Keratinocyte (primary cell): ENCODE measurements at regions not wholly inside any gene's neighbourhood (a gene's known extent, or its start where the extent isn't known, plus 50 kb on each side); places are given as distances from the start of the nearest gene placed in this dataset.
"Not testable (repeated sequence)": the region's sequence is repeated elsewhere in the genome, so short reads cannot be mapped to it uniquely, and the experiment has no call there.

Experiments
- DNase-seq: peaks from one replicate; pipeline ENCODE4 v3.0.0-alpha.2; 2011; ENCODE audit warnings: low read depth, missing footprints, low spot score
- FAIRE-seq: peaks from 2 replicates; lab custom pipeline; 2011; peaks lifted over from hg19 to GRCh38; lab: Jason Lieb, UNC
- H2AFZ ChIP-seq: 2 replicates; pipeline ENCODE4 v1.6.0; 2012; ENCODE audit warnings: low read length, control low read depth, inconsistent platforms; ENCODE audit not compliant: control insufficient read depth
- H3K27ac ChIP-seq: 2 replicates; pipeline ENCODE4 v1.5.1; 2011; ENCODE audit warnings: low read length; ENCODE audit not compliant: control insufficient read depth, insufficient read depth
- H3K27me3 ChIP-seq: 3 replicates; pipeline ENCODE4 v1.6.0; 2011; ENCODE audit warnings: low read length; ENCODE audit not compliant: control insufficient read depth, insufficient read depth; ENCODE audit errors: extremely low read depth
- H3K36me3 ChIP-seq, 2 experiments: 2 replicates in 1 of 2; 3 replicates in 1 of 2; pipeline ENCODE4 v1.5.1; 2011; ENCODE audit warnings: low read length in 2 of 2, mild to moderate bottlenecking in 1 of 2; ENCODE audit not compliant: control insufficient read depth in 2 of 2, insufficient read depth in 2 of 2; ENCODE audit errors: extremely low read depth in 1 of 2
- H3K4me1 ChIP-seq: 3 replicates; pipeline ENCODE4 v1.5.1; 2011; ENCODE audit warnings: low read length; ENCODE audit not compliant: control insufficient read depth, insufficient read depth; ENCODE audit errors: extremely low read depth
- H3K4me2 ChIP-seq: 3 replicates; pipeline ENCODE4 v1.6.0; 2011; ENCODE audit warnings: low read depth, low read length; ENCODE audit not compliant: control insufficient read depth, insufficient read depth; ENCODE audit errors: extremely low read depth
- H3K4me3 ChIP-seq, 3 experiments: fragments of 200-600 bp in 1 of 3; sonication (generic) in 1 of 3; 2 replicates in 2 of 3; 3 replicates in 1 of 3; pipeline ENCODE4 v1.5.1; 2011 to 2016; ENCODE audit warnings: low read length in 3 of 3, mild to moderate bottlenecking in 3 of 3, control low read depth in 2 of 3, inconsistent platforms in 1 of 3, low read depth in 1 of 3, mixed read lengths in 1 of 3, mixed run types in 1 of 3, moderate library complexity in 1 of 3; ENCODE audit not compliant: control insufficient read depth in 2 of 3, insufficient read depth in 2 of 3; ENCODE audit errors: extremely low read depth in 1 of 3
- H3K79me2 ChIP-seq: 2 replicates; pipeline ENCODE4 v1.6.0; 2012; ENCODE audit warnings: low read length; ENCODE audit not compliant: control insufficient read depth, insufficient read depth
- H3K9ac ChIP-seq: 3 replicates; pipeline ENCODE4 v1.6.0; 2011; ENCODE audit warnings: low read length; ENCODE audit not compliant: control insufficient read depth, insufficient read depth; ENCODE audit errors: extremely low read depth
- H3K9me1 ChIP-seq: 3 replicates; pipeline ENCODE4 v1.6.0; 2011; ENCODE audit warnings: low read length; ENCODE audit not compliant: control insufficient read depth, insufficient read depth; ENCODE audit errors: extremely low read depth
- H3K9me3 ChIP-seq: 2 replicates; pipeline ENCODE4 v1.5.1; 2012; ENCODE audit warnings: low read depth, low read length; ENCODE audit not compliant: control insufficient read depth
- H4K20me1 ChIP-seq: 3 replicates; pipeline ENCODE4 v1.6.0; 2011; ENCODE audit warnings: low read length; ENCODE audit not compliant: control insufficient read depth, insufficient read depth; ENCODE audit errors: extremely low read depth
- EZH2 ChIP-seq: IDR thresholded peaks from one replicate; pipeline ENCODE4 v1.6.1; 2012; ENCODE audit warnings: inconsistent platforms, mild to moderate bottlenecking, low read length, moderate library complexity
- dilution Hi-C: fragments of 300-500 bp; cut with MboI; formaldehyde crosslinking; loops from one replicate; pipeline ENCODE4 v1.7.0; 2020; ENCODE audit warnings: low sequenced_read_pairs; ENCODE audit not compliant: extremely low pct_ligation_motif_present
- TF ChIP-seq, protein P1 (sequence below), 3 experiments: IDR thresholded peaks in 1 of 3; conservative IDR thresholded peaks in 1 of 3; optimal IDR thresholded peaks in 1 of 3; 2 replicates in 2 of 3; 3 replicates in 1 of 3; pipeline versions ENCODE3 to v1.5.1; 2011; ENCODE audit warnings: low read length in 3 of 3, mild to moderate bottlenecking in 3 of 3, moderate library complexity in 2 of 3, control low read depth in 1 of 3, inconsistent platforms in 1 of 3; ENCODE audit not compliant: insufficient read depth in 2 of 3; ENCODE audit errors: extremely low read depth in 1 of 3

DNA sequence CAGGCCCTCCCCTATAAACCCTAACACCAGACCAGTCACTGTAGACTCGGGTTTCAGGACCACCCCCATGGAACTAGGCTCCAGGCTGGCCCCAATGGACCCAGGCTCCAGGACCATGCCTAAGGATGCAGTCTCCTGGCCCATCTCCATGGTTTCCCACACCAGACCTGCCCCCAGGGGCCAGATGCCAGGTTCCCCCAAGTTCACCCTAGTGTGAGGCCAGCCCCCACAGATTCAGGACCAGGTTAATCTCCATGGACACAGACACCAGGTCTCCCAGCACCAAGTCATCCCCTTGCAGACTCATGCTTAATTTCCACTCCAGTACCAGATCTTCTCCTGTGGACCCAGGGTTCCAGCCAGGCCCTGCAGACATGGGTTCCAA is 103.8 kb upstream of the LANCL2 start:
- no peak overlapping the region for H3K9ac ChIP-seq
- FAIRE-seq (no peak), DNase-seq (no peak)
- no peak overlapping the region for H3K4me3 ChIP-seq
- H3K4me2 ChIP-seq, result no peak overlapping the region
- peaks cover 7% of the 10 kb centered on the region for H3K27me3 ChIP-seq
- H3K36me3 ChIP-seq, result no peaks in the 10 kb centered on the region
- H3K79me2 ChIP-seq, result no peaks in the 10 kb centered on the region
- H3K27ac ChIP-seq, result no peak overlapping the region
- no peaks in the 10 kb centered on the region for H3K4me1 ChIP-seq
- no peaks in the 10 kb centered on the region for H4K20me1 ChIP-seq
- TF ChIP-seq, protein P1, sequence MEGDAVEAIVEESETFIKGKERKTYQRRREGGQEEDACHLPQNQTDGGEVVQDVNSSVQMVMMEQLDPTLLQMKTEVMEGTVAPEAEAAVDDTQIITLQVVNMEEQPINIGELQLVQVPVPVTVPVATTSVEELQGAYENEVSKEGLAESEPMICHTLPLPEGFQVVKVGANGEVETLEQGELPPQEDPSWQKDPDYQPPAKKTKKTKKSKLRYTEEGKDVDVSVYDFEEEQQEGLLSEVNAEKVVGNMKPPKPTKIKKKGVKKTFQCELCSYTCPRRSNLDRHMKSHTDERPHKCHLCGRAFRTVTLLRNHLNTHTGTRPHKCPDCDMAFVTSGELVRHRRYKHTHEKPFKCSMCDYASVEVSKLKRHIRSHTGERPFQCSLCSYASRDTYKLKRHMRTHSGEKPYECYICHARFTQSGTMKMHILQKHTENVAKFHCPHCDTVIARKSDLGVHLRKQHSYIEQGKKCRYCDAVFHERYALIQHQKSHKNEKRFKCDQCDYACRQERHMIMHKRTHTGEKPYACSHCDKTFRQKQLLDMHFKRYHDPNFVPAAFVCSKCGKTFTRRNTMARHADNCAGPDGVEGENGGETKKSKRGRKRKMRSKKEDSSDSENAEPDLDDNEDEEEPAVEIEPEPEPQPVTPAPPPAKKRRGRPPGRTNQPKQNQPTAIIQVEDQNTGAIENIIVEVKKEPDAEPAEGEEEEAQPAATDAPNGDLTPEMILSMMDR (optimal IDR thresholded peaks at IDR 0.05 in 1 of 3, IDR thresholded peaks at IDR 0.05 in 1 of 3, conservative IDR thresholded peaks at IDR 0.05 in 1 of 3; ENCODE audit: extremely low read depth in 1 of 3, insufficient read depth in 2 of 3, low read length in 3 of 3), result no peak
- no peak for TF ChIP-seq EZH2
- no peaks in the 10 kb centered on the region for H3K9me1 ChIP-seq
- dilution Hi-C loops, result no loop called here
- H3K9me3 ChIP-seq, result no peaks in the 10 kb centered on the region
- H2AFZ ChIP-seq, result no peak overlapping the region

GRCh38 chr7:55265328-55265727 is 99.8 kb upstream of the LANCL2 start:
- H3K27me3 ChIP-seq, H2AFZ ChIP-seq, H3K9me3 ChIP-seq, dilution Hi-C loops, H4K20me1 ChIP-seq, H3K4me3 ChIP-seq, H3K9ac ChIP-seq, H3K9me1 ChIP-seq, H3K36me3 ChIP-seq, DNase-seq, H3K79me2 ChIP-seq, FAIRE-seq, H3K4me1 ChIP-seq, H3K4me2 ChIP-seq, H3K27ac ChIP-seq: not testable (repeated sequence)

DNA sequence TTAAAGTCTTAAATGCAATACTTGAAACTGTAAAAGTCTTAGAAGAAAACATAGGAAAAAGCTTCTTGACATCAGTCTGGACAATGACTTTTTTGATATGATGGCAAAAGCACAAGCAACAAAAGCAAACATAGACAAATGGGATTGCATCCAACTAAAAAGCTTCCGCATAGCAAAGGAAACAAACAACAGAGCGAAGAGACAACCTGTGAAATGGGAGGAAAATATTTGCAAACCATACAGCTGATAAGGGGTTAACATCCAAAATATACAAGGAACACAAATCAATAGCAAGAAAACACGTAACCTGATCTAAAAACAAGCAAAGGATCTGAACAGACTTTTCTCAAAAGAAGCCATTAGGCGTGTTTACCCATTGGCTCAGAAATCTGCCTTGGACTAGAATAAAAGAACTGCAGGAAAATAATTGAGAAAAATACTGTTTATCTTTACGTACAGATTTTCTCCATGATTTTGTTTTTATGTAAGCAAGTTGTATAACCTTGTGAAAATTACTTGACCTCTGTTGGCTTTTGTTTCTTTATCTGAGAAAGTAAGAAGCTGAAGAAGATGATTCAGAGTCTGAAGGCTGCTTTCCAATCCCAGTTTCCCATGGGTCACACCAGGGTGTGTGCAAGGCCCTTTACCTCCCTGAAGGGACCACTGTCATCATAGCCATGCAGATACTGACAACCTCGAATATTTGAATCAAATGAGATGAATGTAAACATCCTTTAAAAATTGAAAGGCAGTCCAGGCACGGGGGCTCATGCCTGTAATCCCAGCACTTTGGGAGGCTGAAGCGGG is 99.1 kb upstream of the LANCL2 start:
- no peak for DNase-seq
- FAIRE-seq, result no peak
- Histone ChIP-seq H3K4me2 (no peak overlapping the region), H3K9me1 (no peaks in the 10 kb centered on the region), H3K9me3 (no peaks in the 10 kb centered on the region), H3K27me3 (peaks cover 7% of the 10 kb centered on the region), H3K4me3 (no peak overlapping the region), H3K36me3 (no peaks in the 10 kb centered on the region), H3K27ac (no peak overlapping the region), H3K79me2 (no peaks in the 10 kb centered on the region), H3K4me1 (no peaks in the 10 kb centered on the region), H2AFZ (no peak overlapping the region), H4K20me1 (no peaks in the 10 kb centered on the region), H3K9ac (no peak overlapping the region)
- dilution Hi-C loops, result no loop called here
- TF ChIP-seq, protein P1 (optimal IDR thresholded peaks at IDR 0.05 in 1 of 3, IDR thresholded peaks at IDR 0.05 in 1 of 3, conservative IDR thresholded peaks at IDR 0.05 in 1 of 3; ENCODE audit: extremely low read depth in 1 of 3, insufficient read depth in 2 of 3, low read length in 3 of 3), result no peak
- TF ChIP-seq EZH2, result no peak
